ENCODE measurements at regions not wholly inside any gene's neighbourhood (a gene's known extent, or its start where the extent isn't known, plus 50 kb on each side); places are given as distances from the start of the nearest gene placed in this dataset.

GRCh38 chr2:144163592-144163991 lies 356.3 kb downstream of the ZEB2 start:
- no peaks in the 10 kb centered on the region for H3K27me3 ChIP-seq (ENCODE audit: control insufficient read depth, insufficient read depth, low read length)
- no peaks in the 10 kb centered on the region for H3K36me3 ChIP-seq (ENCODE audit: control insufficient read depth, insufficient read depth, low read length)
- no peak overlapping the region for H3K4me3 ChIP-seq (ENCODE audit: low read depth, low read length)
- ChIA-PET CTCF (no interaction called here), POLR2A (no interaction called here)
- no peak for TF ChIP-seq CTCF (IDR thresholded peaks at IDR 0.05; ENCODE audit: insufficient read depth, low read depth, low read length)
- DNase-seq (ENCODE audit: low read depth), result no peak

- H3K27me3 ChIP-seq (ENCODE audit: control insufficient read depth, insufficient read depth, low read length), result no peaks in the 10 kb centered on the region
- no peak for DNase-seq (ENCODE audit: low read depth)
- H3K4me3 ChIP-seq (ENCODE audit: low read depth, low read length), result no peak overlapping the region
- ChIA-PET CTCF (interaction anchor here (0.9 kb wide), 3 partner anchors 10 to 19 kb away, joined by 3 read pairs; no protein-coding TSS in a partner anchor), POLR2A (no interaction called here)
- no peak for TF ChIP-seq CTCF (IDR thresholded peaks at IDR 0.05; ENCODE audit: insufficient read depth, low read depth, low read length)
- H3K36me3 ChIP-seq (ENCODE audit: control insufficient read depth, insufficient read depth, low read length), result no peaks in the 10 kb centered on the region
Observed at GRCh38 chr2:144162652-144163051, 357.3 kb downstream of the ZEB2 start.

- H3K27me3 ChIP-seq (ENCODE audit: control insufficient read depth, insufficient read depth, low read length), result no peaks in the 10 kb centered on the region
- no peak overlapping the region for H3K4me3 ChIP-seq (ENCODE audit: low read depth, low read length)
- no peak for DNase-seq (ENCODE audit: low read depth)
- H3K36me3 ChIP-seq (ENCODE audit: control insufficient read depth, insufficient read depth, low read length), result no peaks in the 10 kb centered on the region
- ChIA-PET CTCF (no interaction called here), POLR2A (no interaction called here)
- no peak for TF ChIP-seq CTCF (IDR thresholded peaks at IDR 0.05; ENCODE audit: insufficient read depth, low read depth, low read length)
Observed at GRCh38 chr2:144161061-144161460, 358.9 kb downstream of the ZEB2 start.

- no peak for TF ChIP-seq CTCF (IDR thresholded peaks at IDR 0.05; ENCODE audit: insufficient read depth, low read depth, low read length)
- ChIA-PET POLR2A (no interaction called here), CTCF (interaction anchor here (0.6 kb wide), 1 partner anchor 227 kb away, joined by 4 read pairs; no protein-coding TSS in a partner anchor)
- Histone ChIP-seq H3K27me3 (ENCODE audit: control insufficient read depth, insufficient read depth, low read length) (no peaks in the 10 kb centered on the region), H3K36me3 (ENCODE audit: control insufficient read depth, insufficient read depth, low read length) (no peaks in the 10 kb centered on the region), H3K4me3 (ENCODE audit: low read depth, low read length) (no peak overlapping the region)
- DNase-seq (ENCODE audit: low read depth), result no peak
Observed at GRCh38 chr2:144159240-144159639, 360.7 kb downstream of the ZEB2 start.

- ChIA-PET CTCF (no interaction called here), POLR2A (no interaction called here)
- H3K4me3 ChIP-seq (ENCODE audit: low read depth, low read length), result no peak overlapping the region
- no peaks in the 10 kb centered on the region for H3K27me3 ChIP-seq (ENCODE audit: control insufficient read depth, insufficient read depth, low read length)
- TF ChIP-seq CTCF (IDR thresholded peaks at IDR 0.05; ENCODE audit: insufficient read depth, low read depth, low read length), result no peak
- no peaks in the 10 kb centered on the region for H3K36me3 ChIP-seq (ENCODE audit: control insufficient read depth, insufficient read depth, low read length)
- DNase-seq (ENCODE audit: low read depth), result no peak
Observed at GRCh38 chr2:144158096-144158495, 361.8 kb downstream of the ZEB2 start.
